GM21723 (cell line): ENCODE measurements at regions not wholly inside any gene's neighbourhood (a gene's known extent, or its start where the extent isn't known, plus 50 kb on each side); places are given as distances from the start of the nearest gene placed in this dataset.
"Not testable (repeated sequence)": the region's sequence is repeated elsewhere in the genome, so short reads cannot be mapped to it uniquely, and the experiment has no call there.

Experiments
- ATAC-seq: cut with Tn5 transposase; IDR thresholded peaks from one replicate; pipeline ENCODE4 v1.9.1; 2021; ENCODE audit warnings: mild to moderate bottlenecking, moderate library complexity; ENCODE audit not compliant: unreplicated experiment

DNA sequence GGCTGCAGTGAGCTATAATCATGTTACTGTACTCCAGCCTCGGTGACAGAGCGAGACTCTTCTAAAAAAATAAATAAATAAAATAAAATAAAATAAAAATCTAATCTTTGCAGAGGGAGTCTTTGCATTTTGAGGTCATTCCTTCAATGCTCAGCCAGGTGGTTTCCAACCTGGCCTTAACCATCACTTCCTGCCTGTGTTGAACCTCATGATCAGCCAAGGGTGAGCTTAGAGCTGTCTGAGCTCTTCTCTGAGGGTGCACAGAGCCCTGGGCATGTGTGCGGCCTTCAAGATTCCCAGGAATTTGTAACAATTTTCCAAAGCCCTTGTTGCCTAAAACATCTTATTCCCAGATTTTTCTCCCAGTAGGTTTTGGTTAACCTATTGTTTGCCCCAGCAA, 94.3 kb downstream of the KCNJ12 start:
- not testable (repeated sequence) for ATAC-seq

DNA sequence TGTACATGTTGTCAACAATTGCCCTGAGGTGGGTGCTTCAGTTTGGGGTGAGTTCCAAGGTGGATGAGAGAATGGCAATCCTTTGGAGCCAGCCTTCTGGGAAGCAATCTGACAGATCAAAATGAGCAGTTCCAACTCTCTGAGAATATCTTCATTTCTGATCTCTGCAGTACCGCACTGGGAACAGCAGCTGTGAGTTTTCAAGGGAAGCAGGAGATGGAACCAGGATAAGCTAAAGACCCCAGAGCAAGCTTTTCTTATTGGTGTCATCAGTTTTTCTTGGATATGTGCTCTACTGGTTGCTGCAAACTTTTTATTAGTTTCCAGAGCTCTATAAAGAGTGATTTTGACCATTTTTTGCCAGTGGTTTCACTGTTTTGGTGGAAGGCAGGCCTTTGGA, 94.7 kb downstream of the KCNJ12 start:
- no peak for ATAC-seq

DNA sequence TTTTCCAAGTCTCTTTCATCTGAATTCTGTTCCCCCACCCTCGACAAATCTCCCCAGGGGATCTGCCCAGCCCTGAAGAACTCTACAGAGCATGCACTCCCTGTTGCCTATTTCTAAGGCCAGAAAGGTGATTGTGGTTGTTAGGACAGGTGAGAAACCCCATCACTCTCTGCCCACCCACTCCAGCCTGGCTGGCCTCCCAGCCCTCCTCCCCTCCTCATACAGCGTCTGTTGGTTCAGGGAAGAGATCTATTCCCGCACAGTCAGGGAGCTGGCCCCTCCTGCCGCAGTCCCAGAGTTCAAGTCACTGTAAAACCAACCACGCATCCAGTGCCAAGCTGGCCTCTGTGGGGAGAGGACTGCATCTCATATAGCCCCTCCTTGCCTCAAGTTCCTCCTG, 98.7 kb downstream of the KCNJ12 start:
- ATAC-seq = no peak

DNA sequence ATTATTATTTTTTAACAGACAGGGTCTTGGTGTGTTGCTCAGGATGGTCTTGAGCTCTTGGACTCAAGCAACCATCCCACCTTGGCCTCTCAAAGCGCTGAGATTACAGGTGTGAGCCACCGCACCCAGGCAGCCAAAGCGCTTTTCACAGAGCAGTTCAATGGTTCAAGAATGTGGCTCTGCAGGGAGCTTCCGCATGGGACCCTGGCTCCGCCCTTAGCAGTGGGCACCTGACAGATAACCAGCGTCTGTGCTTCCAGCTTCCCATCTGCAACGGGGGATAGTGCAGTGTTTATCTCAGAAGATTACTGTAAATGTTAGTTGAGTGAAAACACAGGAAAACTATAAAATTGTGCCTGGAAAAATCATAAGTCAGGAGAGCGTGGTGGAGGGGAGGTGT, 99.4 kb downstream of the KCNJ12 start:
- ATAC-seq = no peak

DNA sequence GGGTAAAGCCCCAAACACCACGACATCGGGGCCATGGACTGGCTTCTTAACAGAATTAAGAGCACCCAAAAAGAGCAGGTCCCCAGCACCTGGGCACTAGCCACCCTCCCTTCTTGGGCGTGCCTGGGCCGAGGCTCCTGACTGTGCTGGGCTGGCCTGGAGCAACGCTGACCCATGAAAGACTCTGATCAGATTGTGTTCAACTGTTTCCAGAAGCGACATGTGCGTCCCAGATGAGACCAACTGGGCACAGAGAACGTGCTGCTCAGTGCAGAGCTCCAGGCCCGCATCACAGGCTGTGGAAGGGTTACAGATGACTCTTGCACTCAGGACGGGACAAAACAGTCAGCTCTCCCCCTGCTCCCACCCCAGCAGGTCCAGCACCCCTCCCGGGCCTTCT, 100.7 kb downstream of the KCNJ12 start:
- ATAC-seq = no peak

DNA sequence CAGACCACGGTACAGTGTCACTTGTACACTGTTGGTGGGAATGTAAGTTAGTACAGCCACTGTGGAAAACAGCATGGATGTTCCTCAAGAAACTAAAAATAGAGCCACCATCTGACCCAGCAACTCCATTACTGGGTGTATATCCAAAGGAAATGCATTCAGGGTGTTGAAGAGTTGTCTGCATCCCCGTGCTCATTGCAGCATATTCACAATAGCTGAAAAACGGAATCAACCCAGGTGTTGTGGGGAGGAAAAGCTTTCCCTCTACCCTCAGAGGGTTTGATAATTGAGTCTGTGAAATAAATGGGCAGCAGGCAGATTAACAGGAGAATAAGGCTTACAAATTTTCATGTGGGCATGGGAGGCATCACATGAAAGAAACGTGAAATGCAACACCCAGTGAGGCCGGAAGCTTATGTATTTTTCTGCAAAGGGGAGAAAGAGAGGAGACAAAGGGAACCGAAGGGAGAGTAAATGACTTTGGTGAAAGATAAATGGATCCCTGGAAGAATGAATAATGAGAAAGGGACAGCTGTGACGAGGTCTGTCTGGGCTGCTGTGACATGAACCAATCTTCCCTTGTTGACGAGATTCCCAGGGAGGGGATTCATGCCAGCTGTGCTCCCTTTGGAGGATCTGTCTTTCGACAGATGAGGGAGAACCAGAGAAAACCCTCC, 106.2 kb downstream of the KCNJ12 start:
- ATAC-seq = no peak

DNA sequence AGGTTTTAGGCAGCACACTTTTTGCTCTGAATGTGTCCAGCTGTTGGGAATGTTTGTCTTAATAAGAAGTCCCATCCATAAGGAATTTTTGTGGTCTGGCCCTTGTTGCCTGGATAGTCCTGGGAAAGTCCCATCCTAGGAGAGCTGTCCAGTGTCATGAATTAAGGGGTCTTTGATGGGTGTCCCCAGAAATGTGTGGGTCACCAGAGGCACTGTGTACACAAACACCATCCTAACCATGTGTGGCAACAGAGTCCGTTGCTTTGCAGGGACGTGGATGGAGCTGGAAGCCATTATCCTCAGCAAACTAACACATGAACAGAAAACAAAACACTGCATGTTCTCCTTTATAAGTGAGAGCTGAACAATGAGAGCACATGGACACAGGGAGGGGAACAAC, 111.9 kb downstream of the KCNJ12 start:
- ATAC-seq = not testable (repeated sequence)

DNA sequence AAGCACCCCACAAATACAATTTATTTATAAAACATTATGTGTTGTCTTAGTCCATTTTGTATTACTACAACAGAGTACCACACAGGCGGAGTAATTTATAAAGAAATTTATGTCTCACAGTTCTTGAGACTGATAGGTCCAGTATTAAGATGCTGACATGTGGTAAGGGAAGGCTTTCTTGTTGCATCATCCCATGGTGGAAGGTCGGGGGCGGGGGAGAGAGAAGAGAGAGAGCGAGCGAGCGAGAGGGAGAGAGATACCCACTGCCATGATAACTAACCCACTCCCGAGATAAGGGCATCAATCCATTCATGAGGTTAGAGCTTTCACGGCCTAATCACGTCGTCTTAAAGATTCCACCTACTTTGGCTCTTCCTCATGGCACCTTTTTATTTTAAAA, 117.8 kb downstream of the KCNJ12 start:
- ATAC-seq = no peak

DNA sequence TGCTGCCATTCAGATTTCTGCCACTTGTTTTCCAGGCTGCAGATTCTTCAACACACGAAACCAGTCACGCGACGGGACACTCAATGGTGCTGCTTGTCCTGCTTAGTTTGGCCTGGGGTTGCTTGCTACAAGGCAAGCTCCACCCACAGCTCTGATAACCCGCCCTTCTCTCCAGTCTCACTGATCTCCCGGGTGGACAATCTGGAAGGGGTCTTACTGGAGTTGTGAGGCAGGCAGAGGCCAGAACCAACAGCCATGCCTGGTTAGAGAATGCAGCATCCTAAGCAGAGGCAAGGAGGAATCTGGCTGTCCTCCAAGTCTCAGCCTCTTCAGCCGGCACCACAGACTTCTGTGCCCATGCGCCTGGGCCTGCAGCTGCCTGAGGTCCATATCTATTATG, 119.1 kb downstream of the KCNJ12 start:
- no peak for ATAC-seq

DNA sequence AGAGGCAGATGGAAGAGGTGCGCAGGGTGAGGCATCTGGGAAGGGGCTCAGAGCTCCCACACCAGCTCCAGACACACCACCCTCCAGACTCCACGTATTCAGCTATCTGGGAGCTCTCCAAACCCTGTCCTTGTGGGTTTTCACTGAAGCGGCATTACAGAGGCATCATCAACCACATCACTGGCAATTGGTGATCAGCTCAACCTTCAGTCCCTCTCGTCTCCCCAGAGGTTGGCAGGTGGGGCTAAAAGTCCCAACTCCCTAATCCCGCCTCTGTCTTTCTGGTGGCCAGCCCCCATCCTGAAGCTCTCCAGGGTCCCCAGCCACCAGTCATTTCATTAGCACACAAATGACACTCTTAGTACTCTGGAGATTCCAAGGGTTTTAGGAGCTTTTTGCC, 123.9 kb downstream of the KCNJ12 start:
- ATAC-seq = no peak

DNA sequence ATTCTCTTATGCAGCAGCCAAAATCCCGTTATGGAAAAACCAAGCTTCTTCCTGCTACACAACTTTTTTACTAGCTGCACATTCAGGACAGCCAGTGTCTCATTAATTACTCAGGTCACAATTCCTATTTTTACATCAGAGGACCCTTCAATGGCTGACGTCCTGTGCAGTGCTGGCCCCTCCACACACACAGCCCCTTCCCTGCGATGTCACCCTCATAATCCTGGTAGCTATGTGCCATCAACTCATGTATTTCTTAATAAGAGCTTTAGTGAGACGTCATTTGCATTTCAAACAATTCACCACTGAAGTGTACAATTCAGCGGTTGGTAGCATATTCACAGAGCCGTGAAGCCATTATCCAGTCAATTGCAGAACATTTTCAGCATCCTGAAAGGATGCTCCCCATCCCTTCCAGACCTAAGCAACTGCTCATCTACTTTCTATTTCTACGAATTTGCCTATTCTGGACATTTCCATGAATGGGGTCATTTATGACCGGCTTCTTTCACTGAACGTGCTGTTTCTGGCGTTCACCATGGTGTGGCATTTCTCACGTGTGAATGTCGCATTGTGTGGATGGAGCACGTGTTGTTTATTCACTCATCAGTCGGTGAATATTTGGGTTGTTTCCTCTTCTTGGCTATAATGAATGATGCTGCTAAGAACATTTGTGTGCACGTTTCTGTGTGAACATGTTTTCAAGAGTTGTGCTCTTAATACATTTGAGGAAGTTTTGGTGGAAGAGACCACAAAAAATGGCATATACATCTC, 126.0 kb downstream of the KCNJ12 start:
- not testable (repeated sequence) for ATAC-seq

DNA sequence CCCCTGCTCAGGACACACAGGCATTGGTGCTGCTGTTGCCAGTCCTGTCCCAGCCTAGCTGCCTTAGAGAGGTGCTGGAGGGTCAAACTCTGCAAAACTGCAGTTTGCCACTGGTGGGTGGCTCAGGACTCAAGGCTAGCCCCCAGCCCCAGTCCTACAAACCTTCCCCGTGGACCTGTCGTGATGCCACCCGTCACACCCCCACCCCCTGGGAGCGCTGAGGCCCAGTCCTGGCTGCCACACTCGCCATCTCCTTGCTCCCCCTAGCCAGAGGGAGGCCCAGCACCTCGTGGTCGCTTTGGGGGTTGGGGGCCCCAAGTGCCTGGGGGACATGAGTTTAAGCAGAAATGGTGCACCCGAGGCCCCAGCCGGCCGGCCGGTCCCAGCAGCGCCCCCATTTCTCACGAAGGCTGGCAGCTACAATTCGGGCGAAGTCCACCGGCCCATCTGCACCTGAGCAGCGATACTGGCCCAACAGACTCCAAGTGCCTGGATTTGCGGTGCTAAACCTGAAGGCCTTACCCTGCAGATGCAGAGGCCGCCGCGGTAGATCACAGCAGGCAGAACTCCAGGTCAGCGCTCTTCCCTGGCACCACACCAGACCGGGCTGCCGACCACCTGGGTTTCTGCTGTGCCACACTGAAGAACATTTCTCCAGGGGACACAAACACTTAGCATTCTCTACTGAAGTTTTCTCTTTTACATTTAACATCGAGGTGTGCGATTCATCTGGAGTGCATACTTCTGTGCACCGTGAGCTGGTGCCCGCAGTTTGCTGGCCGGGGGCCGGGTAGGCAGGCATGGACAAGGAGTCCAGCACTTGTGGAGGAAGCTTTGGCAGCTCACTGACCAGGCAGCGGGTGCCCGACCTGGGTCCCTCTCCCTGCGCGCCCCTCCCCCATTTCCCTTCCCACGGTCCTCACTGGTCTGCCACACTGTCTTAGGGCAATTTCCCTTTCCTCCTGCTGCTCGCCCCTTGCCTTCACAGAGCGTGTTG, 130.0 kb downstream of the KCNJ12 start:
- ATAC-seq = no peak

DNA sequence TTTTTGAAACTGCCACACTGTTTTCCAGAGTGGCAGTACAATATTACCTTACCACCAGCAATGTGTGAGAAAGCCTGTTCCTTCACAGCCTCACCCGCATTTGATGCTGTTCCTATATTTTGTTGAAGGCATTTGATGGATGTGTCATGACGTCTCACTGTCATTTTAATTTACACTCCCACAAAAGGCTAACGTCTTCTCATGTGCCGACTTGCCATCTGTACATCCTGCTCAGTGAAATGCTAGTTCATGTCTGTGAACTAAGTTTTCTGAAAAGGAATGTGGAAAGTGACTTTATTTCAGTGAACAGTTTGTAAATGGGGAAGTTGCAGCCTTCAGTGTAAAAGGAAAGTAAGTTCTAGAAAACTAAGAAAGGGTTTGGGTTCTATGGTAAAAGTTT, 131.6 kb downstream of the KCNJ12 start:
- ATAC-seq = not testable (repeated sequence)

DNA sequence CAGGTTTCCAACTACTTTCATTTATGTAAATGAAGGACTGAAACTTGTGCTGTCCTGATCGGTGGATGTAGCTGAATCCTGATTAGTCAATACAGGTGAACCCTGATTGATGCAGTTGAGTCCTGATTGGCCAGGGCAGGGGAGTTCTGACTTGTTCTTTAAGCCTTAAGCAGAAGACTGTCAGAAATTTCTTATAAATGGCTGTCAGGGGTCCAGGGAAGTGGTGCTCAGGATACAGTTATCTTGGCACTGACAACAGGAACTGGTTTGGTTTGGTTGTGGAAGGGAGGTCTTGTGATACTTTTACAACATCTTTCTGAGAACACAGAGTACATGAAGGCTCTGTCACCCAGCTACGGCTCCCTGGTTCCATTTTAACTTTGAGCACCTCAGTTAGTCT, 132.1 kb downstream of the KCNJ12 start:
- ATAC-seq = no peak

DNA sequence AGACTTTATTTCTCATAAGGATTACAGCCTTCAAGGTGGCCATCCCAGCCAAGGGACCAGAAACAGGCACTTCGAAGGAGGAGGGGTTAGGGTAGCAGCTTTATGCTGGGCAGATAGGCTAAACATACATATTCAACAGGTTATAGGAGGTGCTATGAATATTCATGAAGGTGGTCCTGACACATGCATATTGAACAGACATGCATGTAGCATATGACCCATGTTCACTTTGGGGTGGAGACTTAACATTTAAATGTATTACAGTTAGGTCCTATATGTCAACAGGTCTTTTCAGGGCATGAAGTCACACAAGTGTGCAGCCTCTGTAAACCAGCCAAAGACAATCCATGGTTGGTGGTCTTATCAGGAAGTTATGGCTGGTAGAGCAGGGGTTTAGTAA, 133.2 kb downstream of the KCNJ12 start:
- ATAC-seq = not testable (repeated sequence)

DNA sequence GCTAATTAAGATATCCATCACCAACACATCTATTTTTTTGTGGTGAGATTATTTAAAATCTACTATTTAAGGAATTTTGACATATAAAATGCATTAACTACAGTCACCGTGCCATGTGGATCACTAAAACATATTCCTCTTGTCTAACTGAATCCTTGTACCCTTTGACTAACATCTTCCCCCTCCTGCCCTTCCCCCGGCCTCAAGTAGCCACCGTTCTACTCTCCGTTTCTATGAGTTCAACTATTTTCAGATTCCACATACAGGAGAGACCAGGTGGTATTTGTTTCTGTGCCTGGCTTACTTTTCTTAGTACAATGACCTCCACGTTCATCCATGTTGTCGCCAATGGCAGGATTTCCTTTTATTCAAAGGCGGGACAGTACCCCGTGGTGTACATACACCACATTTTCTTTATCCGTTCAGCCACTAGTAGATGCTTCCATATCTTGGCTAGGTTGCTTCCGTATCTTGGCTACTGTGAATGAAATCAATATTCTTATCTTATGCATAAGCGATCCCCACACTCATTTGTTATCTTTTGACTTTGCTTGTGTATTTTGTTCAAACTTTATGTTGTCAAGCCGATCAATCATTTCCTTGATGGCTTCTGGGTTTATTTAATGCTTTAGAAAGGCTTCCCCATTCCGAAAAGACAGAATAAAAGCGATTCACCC, 134.7 kb downstream of the KCNJ12 start:
- no peak for ATAC-seq

DNA sequence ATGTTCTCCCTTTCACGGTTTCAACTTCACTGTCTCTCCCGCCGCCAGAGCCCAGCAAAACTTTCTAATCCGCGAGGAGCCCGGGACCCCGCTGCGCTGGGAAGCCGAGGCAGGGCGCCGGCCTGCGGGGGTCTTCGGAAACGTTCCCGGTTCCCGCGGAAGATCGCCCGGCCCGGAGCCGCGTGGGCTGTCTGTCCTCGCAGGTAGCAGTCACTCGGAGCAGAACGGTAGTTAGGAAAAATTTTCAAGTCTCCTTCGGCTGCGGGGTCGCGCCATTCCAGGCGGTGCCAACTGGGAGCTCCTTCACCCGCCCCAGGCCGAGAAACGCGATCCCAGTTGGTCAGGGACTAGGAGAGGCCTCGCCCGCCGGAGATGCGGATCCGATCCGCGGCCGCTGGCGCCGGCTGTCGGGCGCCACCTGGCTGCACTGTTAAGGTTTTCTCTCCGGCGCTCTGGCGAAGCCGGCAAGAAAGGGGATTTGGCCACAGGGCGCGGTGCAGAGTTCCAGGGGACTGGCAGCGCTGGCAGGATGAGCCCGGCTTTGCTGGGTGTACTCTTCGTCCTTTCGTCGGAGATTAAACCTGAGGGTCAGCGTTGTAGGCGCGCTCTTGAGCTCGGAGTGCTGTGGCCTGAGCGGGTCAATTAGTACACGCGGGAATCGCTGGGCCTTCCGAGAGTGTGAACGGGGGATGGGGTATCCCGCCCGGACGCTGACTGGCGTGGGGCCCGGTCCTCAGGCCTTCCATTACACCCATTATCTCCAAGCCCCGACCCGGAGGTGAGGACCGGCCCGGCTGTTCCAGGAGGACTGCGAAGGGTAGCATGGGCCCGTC, 135.4 kb downstream of the KCNJ12 start:
- peak; percentile 68 for ATAC-seq

DNA sequence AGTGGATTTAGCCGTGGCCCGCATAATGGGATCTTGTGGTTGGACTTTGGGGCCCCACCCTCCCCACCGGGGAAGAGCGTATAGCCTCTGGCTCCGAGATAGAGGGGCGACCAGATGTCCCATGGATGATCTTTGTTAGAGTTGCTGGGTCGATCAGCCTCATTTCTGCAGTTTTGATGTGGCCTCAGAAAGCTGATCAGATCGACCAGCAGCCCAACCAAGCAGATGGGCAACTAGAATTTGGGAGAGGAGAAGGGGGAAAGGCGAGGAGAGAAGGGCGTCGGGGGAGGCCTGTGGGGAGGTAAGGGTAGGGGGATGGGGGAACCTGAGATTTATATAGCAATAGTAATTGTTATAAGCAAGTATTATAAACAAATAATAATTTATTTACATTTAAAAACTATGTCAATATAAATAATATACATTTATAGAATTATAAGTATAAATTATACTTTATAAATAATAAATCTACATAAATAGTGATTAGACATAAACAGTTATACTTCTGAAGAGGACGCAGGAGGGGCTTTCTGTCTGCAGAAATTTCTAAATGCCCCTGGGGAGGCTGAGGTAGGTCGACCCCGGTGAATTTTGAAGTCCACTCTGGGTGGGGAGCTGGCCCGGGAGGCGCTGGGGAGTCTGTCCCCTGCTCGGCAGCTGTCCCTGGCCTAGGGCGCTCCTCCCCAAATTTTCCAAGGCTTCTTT, 136.3 kb downstream of the KCNJ12 start:
- no peak for ATAC-seq

DNA sequence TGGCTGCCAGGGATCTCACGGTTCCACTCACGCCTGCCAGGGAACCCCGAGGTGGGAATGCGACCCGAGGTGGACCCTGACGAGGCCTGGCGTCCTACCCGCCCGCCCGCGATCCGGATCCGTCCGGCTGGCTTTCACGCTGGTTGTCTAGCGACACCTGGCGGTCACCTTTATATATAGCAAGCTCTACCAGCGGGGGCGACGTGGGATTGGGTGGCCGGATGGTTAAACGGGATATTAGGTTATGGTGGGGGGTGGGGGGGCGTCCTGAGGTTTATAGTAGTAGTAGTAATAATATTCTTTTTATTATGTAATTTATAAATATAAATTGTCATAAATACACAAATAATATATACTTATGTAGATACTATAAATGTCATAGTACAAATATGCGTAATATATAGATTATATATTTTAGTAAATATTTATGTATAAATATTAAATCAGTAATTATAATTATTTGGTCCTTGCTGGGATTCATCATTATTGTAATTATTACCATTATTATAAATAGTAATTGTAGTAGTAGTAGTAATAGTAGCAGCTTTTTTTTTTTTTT, 136.9 kb downstream of the KCNJ12 start:
- no peak for ATAC-seq
